Lower leg skin (tissue), 4 donors: ENCODE measurements at regions not wholly inside any gene's neighbourhood (a gene's known extent, or its start where the extent isn't known, plus 50 kb on each side); places are given as distances from the start of the nearest gene placed in this dataset.
"Not testable (repeated sequence)": the region's sequence is repeated elsewhere in the genome, so short reads cannot be mapped to it uniquely, and the experiment has no call there.

ENCODE experiments used
- DNase-seq, 2 donors: peaks; one replicate each; pipeline ENCODE4 v3.0.0-alpha.2; 2019; ENCODE audit warnings: low spot score in 2 of 2
- H3K4me3 ChIP-seq: fragments of 200-600 bp; sonication (generic); 2 replicates; pipeline ENCODE4 v1.5.1; 2017; ENCODE audit warnings: mild to moderate bottlenecking, low read depth; ENCODE audit not compliant: poor library complexity, severe bottlenecking
- CTCF ChIP-seq, 3 donors: fragments of 450-650 bp; IDR thresholded peaks; one replicate each; pipeline ENCODE4 v1.5.1; 2016; ENCODE audit warnings: antibody characterized with exemption in 3 of 3, mild to moderate bottlenecking in 3 of 3, moderate library complexity in 2 of 3
- POLR2A ChIP-seq, 2 donors: fragments of 450-650 bp; IDR thresholded peaks; one replicate each; pipeline ENCODE4 v1.6.1; 2016 to 2017; ENCODE audit warnings: antibody characterized with exemption in 2 of 2, mild to moderate bottlenecking in 1 of 2, moderate library complexity in 1 of 2
- WGBS, 2 donors: methylation state at CpG; one replicate each; pipeline ENCODE4 v1.1.5; 2018; 5-methylcytosine and 5-hydroxymethylcytosine counted together
- intact Hi-C: fragments of 100-400 bp; cut with DNase I; formaldehyde crosslinking; loops from one replicate; pipeline ENCODE4 v1.15.0; 2023; ENCODE audit warnings: low total_unique reads

DNA sequence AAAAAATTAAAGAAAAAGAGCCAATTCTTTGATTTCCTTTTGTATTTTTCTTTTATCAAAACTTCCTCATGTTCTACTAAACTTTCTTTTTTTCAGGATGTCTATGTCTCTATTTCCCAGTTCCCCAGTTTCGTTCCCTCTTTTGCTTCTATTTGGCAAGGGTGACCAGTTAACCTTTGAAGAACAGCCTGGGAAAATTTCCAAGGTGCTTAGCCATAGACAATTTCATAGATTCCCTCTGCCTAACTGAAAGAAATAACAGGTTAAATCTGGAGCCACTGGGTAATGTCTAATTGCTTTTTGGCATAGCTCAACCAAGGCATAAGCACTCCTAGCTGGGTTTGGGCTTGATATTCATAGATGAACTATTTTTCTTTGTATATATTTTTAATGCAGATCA is 272.3 kb downstream of the ADGRL2 start:
- TF ChIP-seq POLR2A (IDR thresholded peaks at IDR 0.05) (no peak), CTCF (IDR thresholded peaks at IDR 0.05) (no peak)
- intact Hi-C loops: no loop called here
- WGBS, 2 donors: 6 to 12% methylated on average over 1 of the region's 1 CpG
- DNase-seq: no peak
- H3K4me3 ChIP-seq: no peak overlapping the region

GRCh38 chr1:82065916-82066315 is 265.2 kb downstream of the ADGRL2 start:
- 88% methylated on average over 4 of the region's 4 CpGs for WGBS, 2 donors
- DNase-seq: no peak
- no peak overlapping the region for H3K4me3 ChIP-seq
- no peak for TF ChIP-seq CTCF (IDR thresholded peaks at IDR 0.05)
- no peak for TF ChIP-seq POLR2A (IDR thresholded peaks at IDR 0.05)
- intact Hi-C loops: no loop called here

- no peak overlapping the region for H3K4me3 ChIP-seq
- intact Hi-C loops: no loop called here
- TF ChIP-seq CTCF (IDR thresholded peaks at IDR 0.05) (no peak), POLR2A (IDR thresholded peaks at IDR 0.05) (no peak)
- 9 to 18% methylated on average over 1 of the region's 1 CpG for WGBS, 2 donors
- no peak for DNase-seq
Observed at GRCh38 chr1:82064691-82065090, 264.0 kb downstream of the ADGRL2 start.

DNA sequence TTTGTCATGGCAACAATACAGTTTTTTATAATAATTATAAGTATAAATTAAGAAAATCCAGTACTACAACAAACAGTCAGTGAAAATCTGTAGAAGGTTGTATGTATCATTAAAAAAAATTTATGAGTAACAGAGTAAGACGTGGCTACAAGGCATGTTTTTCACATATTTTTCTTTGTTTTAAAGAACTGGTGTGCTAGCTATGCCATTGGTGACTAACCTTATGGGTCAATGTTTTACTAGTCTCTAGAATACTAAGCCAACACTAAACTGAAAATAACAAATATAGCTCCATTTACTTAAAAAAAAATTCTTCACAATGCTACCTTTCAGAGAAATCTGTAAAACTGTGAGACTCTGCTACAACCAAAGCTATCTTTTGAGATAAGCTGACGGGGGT is 261.5 kb downstream of the ADGRL2 start:
- intact Hi-C loops: no loop called here
- DNase-seq: no peak
- WGBS, 2 donors: 88 to 92% methylated on average over 2 of the region's 2 CpGs
- no peak overlapping the region for H3K4me3 ChIP-seq
- no peak for TF ChIP-seq CTCF (IDR thresholded peaks at IDR 0.05)
- TF ChIP-seq POLR2A (IDR thresholded peaks at IDR 0.05): no peak

DNA sequence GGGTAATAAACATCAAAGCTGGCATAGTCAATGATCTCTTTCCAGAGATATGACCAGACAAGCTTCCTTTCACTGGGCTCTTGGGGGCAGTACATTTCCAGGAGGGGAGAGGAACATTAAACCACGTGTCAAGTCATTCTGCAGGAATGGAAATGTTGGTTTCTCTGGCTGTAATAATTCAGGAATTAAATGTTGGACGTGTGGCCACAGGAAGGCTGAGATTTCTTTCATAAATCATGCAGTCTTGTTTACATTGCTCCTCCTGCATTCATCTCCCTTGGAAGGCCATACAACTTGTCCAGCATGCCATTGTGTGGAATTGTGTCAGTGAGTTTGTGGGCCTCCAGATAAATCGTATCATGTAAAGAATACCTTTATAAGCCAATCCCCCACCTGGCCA is 259.2 kb downstream of the ADGRL2 start:
- no peak overlapping the region for H3K4me3 ChIP-seq
- WGBS, 2 donors: 35 to 37% methylated on average over 3 of the region's 3 CpGs
- intact Hi-C loops: no loop called here
- no peak for DNase-seq
- TF ChIP-seq POLR2A (IDR thresholded peaks at IDR 0.05) (no peak), CTCF (IDR thresholded peaks at IDR 0.05) (no peak)

- intact Hi-C loops: no loop called here
- 84 to 88% methylated on average over 4 of the region's 4 CpGs for WGBS, 2 donors
- no peak overlapping the region for H3K4me3 ChIP-seq
- no peak for DNase-seq
- TF ChIP-seq CTCF (IDR thresholded peaks at IDR 0.05) (no peak), POLR2A (IDR thresholded peaks at IDR 0.05) (no peak)
Observed at GRCh38 chr1:82057011-82057410, 256.3 kb downstream of the ADGRL2 start.

- intact Hi-C loops, DNase-seq, H3K4me3 ChIP-seq: not testable (repeated sequence)
- WGBS, 2 donors: 91 to 97% methylated on average over 4 of the region's 4 CpGs
Observed at GRCh38 chr1:82055375-82055774, 254.6 kb downstream of the ADGRL2 start.
